ENCODE measurements at regions not wholly inside any gene's neighbourhood (a gene's known extent, or its start where the extent isn't known, plus 50 kb on each side); places are given as distances from the start of the nearest gene placed in this dataset.
"Not testable (repeated sequence)": the region's sequence is repeated elsewhere in the genome, so short reads cannot be mapped to it uniquely, and the experiment has no call there.

GRCh38 chr7:57638666-57639065 is 188.7 kb downstream of the ZNF716 start:
- FAIRE-seq, result no peak
- no peak overlapping the region for H3K4me3 ChIP-seq (ENCODE audit: low read depth, low read length)
- DNase-seq (ENCODE audit: low read depth), result no peak

GRCh38 chr7:57641521-57642067 is 191.6 kb downstream of the ZNF716 start:
- Histone ChIP-seq H3K4me3 (ENCODE audit: low read depth, low read length) (no peak overlapping the region), H3K36me3 (ENCODE audit: control insufficient read depth, insufficient read depth, low read length) (no peaks in the 10 kb centered on the region), H3K27me3 (ENCODE audit: control insufficient read depth, insufficient read depth, low read length) (no peaks in the 10 kb centered on the region)
- FAIRE-seq, result no peak
- no peak for DNase-seq (ENCODE audit: low read depth)
- no peak for TF ChIP-seq CTCF (IDR thresholded peaks at IDR 0.05; ENCODE audit: insufficient read depth, low read length, severe bottlenecking)

More at GRCh38 chr7:57638666-57639065, 188.7 kb downstream of the ZNF716 start:
- no peak for TF ChIP-seq CTCF (IDR thresholded peaks at IDR 0.05; ENCODE audit: insufficient read depth, low read length, severe bottlenecking)
- no peaks in the 10 kb centered on the region for H3K36me3 ChIP-seq (ENCODE audit: control insufficient read depth, insufficient read depth, low read length)
- H3K27me3 ChIP-seq (ENCODE audit: control insufficient read depth, insufficient read depth, low read length), result no peaks in the 10 kb centered on the region

- Histone ChIP-seq H3K27me3 (ENCODE audit: control insufficient read depth, insufficient read depth, low read length) (no peaks in the 10 kb centered on the region), H3K4me3 (ENCODE audit: low read depth, low read length) (no peak overlapping the region), H3K36me3 (ENCODE audit: control insufficient read depth, insufficient read depth, low read length) (no peaks in the 10 kb centered on the region)
- DNase-seq (ENCODE audit: low read depth) (no peak), FAIRE-seq (no peak)
- no peak for TF ChIP-seq CTCF (IDR thresholded peaks at IDR 0.05; ENCODE audit: insufficient read depth, low read length, severe bottlenecking)
Measured at GRCh38 chr7:57642730-57643129, 192.8 kb downstream of the ZNF716 start.

GRCh38 chr7:57646219-57646900 is 196.4 kb downstream of the ZNF716 start:
- TF ChIP-seq CTCF (IDR thresholded peaks at IDR 0.05; ENCODE audit: insufficient read depth, low read length, severe bottlenecking), result no peak
- no peak for FAIRE-seq
- Histone ChIP-seq H3K27me3 (ENCODE audit: control insufficient read depth, insufficient read depth, low read length) (no peaks in the 10 kb centered on the region), H3K36me3 (ENCODE audit: control insufficient read depth, insufficient read depth, low read length) (no peaks in the 10 kb centered on the region), H3K4me3 (ENCODE audit: low read depth, low read length) (no peak overlapping the region)
- DNase-seq (ENCODE audit: low read depth), result no peak

GRCh38 chr7:57646901-57647246 is 196.9 kb downstream of the ZNF716 start:
- no peak for TF ChIP-seq CTCF (IDR thresholded peaks at IDR 0.05; ENCODE audit: insufficient read depth, low read length, severe bottlenecking)
- FAIRE-seq, result no peak
- Histone ChIP-seq H3K36me3 (ENCODE audit: control insufficient read depth, insufficient read depth, low read length) (no peaks in the 10 kb centered on the region), H3K27me3 (ENCODE audit: control insufficient read depth, insufficient read depth, low read length) (no peaks in the 10 kb centered on the region), H3K4me3 (ENCODE audit: low read depth, low read length) (no peak overlapping the region)
- DNase-seq (ENCODE audit: low read depth), result no peak

- not testable (repeated sequence) for DNase-seq (ENCODE audit: low read depth); H3K27me3 ChIP-seq (ENCODE audit: control insufficient read depth, insufficient read depth, low read length); H3K36me3 ChIP-seq (ENCODE audit: control insufficient read depth, insufficient read depth, low read length); FAIRE-seq; H3K4me3 ChIP-seq (ENCODE audit: low read depth, low read length)
Measured at GRCh38 chr7:57650401-57650800, 200.4 kb downstream of the ZNF716 start.
